Panc1 (cell line): ENCODE measurements at regions not wholly inside any gene's neighbourhood (a gene's known extent, or its start where the extent isn't known, plus 50 kb on each side); places are given as distances from the start of the nearest gene placed in this dataset.

Experiments
- ATAC-seq: fragments of 200-7000 bp; cut with Tn5 transposase; 2 replicates; pipeline ENCODE4 v1.9.1; 2020; ENCODE audit warnings: mild to moderate bottlenecking, moderate library complexity
- BruUV-seq: library from RNA; stranded (reverse); fragments of 400-500 nt; replicated peaks from 2 replicates; lab custom pipeline; 2021; lab: Mats Ljungman, UMichigan
- CTCF ChIA-PET: fragments of 300-600 bp; sonication (Branson Sonifier 250); formaldehyde crosslinking; loops from one replicate; lab custom pipeline; 2022; ENCODE audit warnings: antibody characterized with exemption; lab: Charles Lee
- POLR2A ChIA-PET: fragments of 300-600 bp; sonication (Branson Sonifier 250); formaldehyde crosslinking; loops from one replicate; lab custom pipeline; 2022; ENCODE audit warnings: antibody characterized with exemption; lab: Charles Lee
- DNase-seq: peaks from one replicate; pipeline ENCODE4 v3.0.0-alpha.2; 2010; ENCODE audit warnings: low read depth, low spot score
- H3K27ac ChIP-seq: 2 replicates; pipeline ENCODE4 v1.5.1; 2011; ENCODE audit warnings: mild to moderate bottlenecking, low read length, inconsistent platforms
- H3K27me3 ChIP-seq: fragments of 200-500 bp; sonication (Bioruptor generic); 2 replicates; pipeline ENCODE4 v1.6.0; 2014; ENCODE audit warnings: low read length, inconsistent platforms; ENCODE audit not compliant: control insufficient read depth, insufficient read depth
- H3K36me3 ChIP-seq: fragments of 200-500 bp; sonication (Bioruptor generic); 2 replicates; pipeline ENCODE4 v1.5.1; 2014; ENCODE audit warnings: inconsistent platforms, mild to moderate bottlenecking, low read length, moderate library complexity; ENCODE audit not compliant: control insufficient read depth, insufficient read depth
- H3K4me1 ChIP-seq: 2 replicates; pipeline ENCODE4 v1.5.1; 2011; ENCODE audit warnings: inconsistent platforms, mild to moderate bottlenecking, low read length, moderate library complexity; ENCODE audit not compliant: control insufficient read depth, insufficient read depth
- H3K4me3 ChIP-seq, 2 experiments: 2 replicates each; pipeline ENCODE4 v1.5.1; 2011 to 2012; ENCODE audit warnings: low read depth in 2 of 2, low read length in 2 of 2, mild to moderate bottlenecking in 2 of 2, inconsistent platforms in 1 of 2, moderate library complexity in 1 of 2
- H3K9me3 ChIP-seq: fragments of 200-500 bp; sonication (Bioruptor generic); 2 replicates; pipeline ENCODE4 v1.5.1; 2014; ENCODE audit warnings: low read depth, mild to moderate bottlenecking, inconsistent platforms, low read length, moderate library complexity; ENCODE audit not compliant: control insufficient read depth, insufficient read depth
- CTCF ChIP-seq: fragments of 450-650 bp; IDR thresholded peaks from 2 replicates; pipeline ENCODE4 v1.5.1; 2017; ENCODE audit warnings: mild to moderate bottlenecking
- POLR2AphosphoS5 ChIP-seq: IDR thresholded peaks from 2 replicates; pipeline ENCODE4 v1.6.1; 2012; ENCODE audit warnings: mild to moderate bottlenecking, low read depth, low read length, moderate library complexity
- REST ChIP-seq, 2 experiments: IDR thresholded peaks; 2 replicates each; pipeline ENCODE4 v1.6.1; 2011 to 2012; ENCODE audit warnings: low read depth in 2 of 2, control low read depth in 1 of 2, low read length in 1 of 2, mild to moderate bottlenecking in 1 of 2, moderate library complexity in 1 of 2; ENCODE audit not compliant: insufficient read depth in 1 of 2
- SIN3A ChIP-seq: IDR thresholded peaks from 2 replicates; pipeline ENCODE4 v1.6.1; 2012; ENCODE audit warnings: low read depth, mild to moderate bottlenecking, low read length, moderate library complexity, borderline replicate concordance; ENCODE audit not compliant: insufficient read depth
- TCF7L2 ChIP-seq: IDR thresholded peaks from 2 replicates; pipeline ENCODE4 v1.6.1; 2011; ENCODE audit warnings: mild to moderate bottlenecking, low read depth, low read length, inconsistent platforms
- in situ Hi-C: cut with HindIII; loops from 2 replicates; pipeline ENCODE4 v1.10.0; 2016; ENCODE audit warnings: low sequenced_read_pairs, low pct_unique_long_range_greater_than_20kb
- intact Hi-C: fragments of 100-400 bp; cut with micrococcal nuclease; formaldehyde crosslinking; loops from one replicate; pipeline ENCODE4 v1.10.0; 2022; ENCODE audit not compliant: unreplicated experiment

GRCh38 chr16:26952411-26952810 is 114.3 kb upstream of the C16orf82 start:
- BruUV-seq: no TSS peak
- no peak; the same call in 1 of the 2 replicates for ATAC-seq
- Histone ChIP-seq H3K9me3 (no peaks in the 10 kb centered on the region), H3K4me3 (no peak overlapping the region), H3K36me3 (no peaks in the 10 kb centered on the region), H3K27ac (no peak overlapping the region), H3K4me1 (no peaks in the 10 kb centered on the region), H3K27me3 (no peaks in the 10 kb centered on the region; the same call in 1 of the 2 replicates)
- intact Hi-C loops: no loop called here
- no peak for DNase-seq
- TF ChIP-seq TCF7L2 (no peak), CTCF (no peak), POLR2AphosphoS5 (no peak), SIN3A (no peak), REST (IDR thresholded peaks at IDR 0.05; ENCODE audit: insufficient read depth in 1 of 2, low read depth in 2 of 2, low read length in 1 of 2) (no peak)
- POLR2A ChIA-PET: no interaction called here
- in situ Hi-C loops: no loop called here
- CTCF ChIA-PET: no interaction called here

- in situ Hi-C loops: no loop called here
- no TSS peak for BruUV-seq
These were observed 109.4 kb upstream of the C16orf82 start for GRCh38 chr16:26957283-26957859.

More at GRCh38 chr16:26957283-26957859, 109.4 kb upstream of the C16orf82 start:
- no peak for DNase-seq
- H3K36me3 ChIP-seq: no peaks in the 10 kb centered on the region
- intact Hi-C loops: no loop called here
- no peak overlapping the region for H3K4me3 ChIP-seq
- H3K9me3 ChIP-seq: no peaks in the 10 kb centered on the region
- TF ChIP-seq POLR2AphosphoS5 (no peak), REST (IDR thresholded peaks at IDR 0.05; ENCODE audit: insufficient read depth in 1 of 2, low read depth in 2 of 2, low read length in 1 of 2) (no peak), TCF7L2 (no peak), SIN3A (no peak), CTCF (no peak)
- H3K27ac ChIP-seq: no peak overlapping the region
- CTCF ChIA-PET: no interaction called here
- no peaks in the 10 kb centered on the region; the same call in 1 of the 2 replicates for H3K27me3 ChIP-seq
- ATAC-seq: no peak
- H3K4me1 ChIP-seq: no peaks in the 10 kb centered on the region
- POLR2A ChIA-PET: no interaction called here
